ENCODE measurements at regions not wholly inside any gene's neighbourhood (a gene's known extent, or its start where the extent isn't known, plus 50 kb on each side); places are given as distances from the start of the nearest gene placed in this dataset.

GRCh38 chr1:22262583-22262982 lies 119.7 kb upstream of the WNT4 start:
- H3K4me3 ChIP-seq (ENCODE audit: low read depth, low read length): no peak overlapping the region
- TF ChIP-seq, protein P1, sequence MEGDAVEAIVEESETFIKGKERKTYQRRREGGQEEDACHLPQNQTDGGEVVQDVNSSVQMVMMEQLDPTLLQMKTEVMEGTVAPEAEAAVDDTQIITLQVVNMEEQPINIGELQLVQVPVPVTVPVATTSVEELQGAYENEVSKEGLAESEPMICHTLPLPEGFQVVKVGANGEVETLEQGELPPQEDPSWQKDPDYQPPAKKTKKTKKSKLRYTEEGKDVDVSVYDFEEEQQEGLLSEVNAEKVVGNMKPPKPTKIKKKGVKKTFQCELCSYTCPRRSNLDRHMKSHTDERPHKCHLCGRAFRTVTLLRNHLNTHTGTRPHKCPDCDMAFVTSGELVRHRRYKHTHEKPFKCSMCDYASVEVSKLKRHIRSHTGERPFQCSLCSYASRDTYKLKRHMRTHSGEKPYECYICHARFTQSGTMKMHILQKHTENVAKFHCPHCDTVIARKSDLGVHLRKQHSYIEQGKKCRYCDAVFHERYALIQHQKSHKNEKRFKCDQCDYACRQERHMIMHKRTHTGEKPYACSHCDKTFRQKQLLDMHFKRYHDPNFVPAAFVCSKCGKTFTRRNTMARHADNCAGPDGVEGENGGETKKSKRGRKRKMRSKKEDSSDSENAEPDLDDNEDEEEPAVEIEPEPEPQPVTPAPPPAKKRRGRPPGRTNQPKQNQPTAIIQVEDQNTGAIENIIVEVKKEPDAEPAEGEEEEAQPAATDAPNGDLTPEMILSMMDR (IDR thresholded peaks at IDR 0.05; ENCODE audit: low read depth, low read length): no peak
- H3K36me3 ChIP-seq: no peaks in the 10 kb centered on the region
- peak; percentile 87 for DNase-seq
- no peaks in the 10 kb centered on the region for H3K9me3 ChIP-seq
- peaks cover 14% of the 10 kb centered on the region for H3K4me1 ChIP-seq
- no peaks in the 10 kb centered on the region for H3K27me3 ChIP-seq

- H3K4me3 ChIP-seq (ENCODE audit: low read depth, low read length): no peak overlapping the region
- peaks cover 14% of the 10 kb centered on the region for H3K4me1 ChIP-seq
- no peaks in the 10 kb centered on the region for H3K9me3 ChIP-seq
- TF ChIP-seq, protein P1 (IDR thresholded peaks at IDR 0.05; ENCODE audit: low read depth, low read length): no peak
- no peaks in the 10 kb centered on the region for H3K27me3 ChIP-seq
- no peak for DNase-seq
- H3K36me3 ChIP-seq: no peaks in the 10 kb centered on the region
Observed at GRCh38 chr1:22263359-22263758, 120.5 kb upstream of the WNT4 start.

DNA sequence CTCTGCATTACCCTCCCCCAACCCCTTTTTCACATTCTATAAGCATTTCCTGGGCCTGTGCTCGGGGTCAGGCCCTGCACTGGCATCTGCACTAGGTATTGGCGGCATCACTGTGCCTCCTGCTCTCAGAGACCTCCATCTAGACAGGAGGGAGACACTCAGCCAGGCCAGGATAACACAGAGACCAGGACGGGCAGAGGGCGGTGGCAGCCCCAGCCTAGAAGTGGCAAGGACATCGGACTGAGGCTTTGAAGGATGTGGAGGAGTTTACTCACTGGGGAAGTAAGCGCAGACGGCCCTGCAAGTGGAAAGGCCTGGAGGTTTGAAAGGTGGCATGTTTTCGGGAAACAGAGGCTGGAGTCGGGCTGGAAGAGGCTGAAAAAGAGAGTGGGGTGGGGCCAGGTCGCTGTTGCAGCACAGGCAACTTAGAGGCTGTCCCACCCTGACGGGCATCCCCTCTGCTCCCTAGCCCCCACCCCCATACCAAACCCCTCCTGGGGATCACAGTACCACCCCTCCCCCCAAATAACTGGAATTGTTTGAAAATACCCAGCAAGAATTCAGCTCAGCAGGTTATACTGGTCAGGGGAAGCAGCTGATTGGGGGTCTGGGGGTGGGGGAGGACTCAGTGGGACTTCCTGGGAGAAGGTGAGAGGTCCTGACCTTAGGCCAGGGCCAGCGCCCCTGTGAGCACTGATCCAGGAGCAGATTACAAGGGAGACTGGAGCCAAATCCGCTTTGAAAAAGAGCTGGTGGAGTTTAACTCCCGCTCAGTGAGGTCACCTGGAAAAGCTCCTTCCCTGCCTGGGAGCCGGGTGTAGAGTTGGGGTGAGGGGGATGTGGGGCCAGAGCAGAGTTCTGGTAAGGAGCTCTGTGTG lies 121.8 kb upstream of the WNT4 start:
- H3K4me1 ChIP-seq: peaks cover 14% of the 10 kb centered on the region
- H3K36me3 ChIP-seq: no peaks in the 10 kb centered on the region
- H3K4me3 ChIP-seq (ENCODE audit: low read depth, low read length): no peak overlapping the region
- no peak for DNase-seq
- no peaks in the 10 kb centered on the region for H3K27me3 ChIP-seq
- H3K9me3 ChIP-seq: no peaks in the 10 kb centered on the region
- TF ChIP-seq, protein P1 (IDR thresholded peaks at IDR 0.05; ENCODE audit: low read depth, low read length): no peak

DNA sequence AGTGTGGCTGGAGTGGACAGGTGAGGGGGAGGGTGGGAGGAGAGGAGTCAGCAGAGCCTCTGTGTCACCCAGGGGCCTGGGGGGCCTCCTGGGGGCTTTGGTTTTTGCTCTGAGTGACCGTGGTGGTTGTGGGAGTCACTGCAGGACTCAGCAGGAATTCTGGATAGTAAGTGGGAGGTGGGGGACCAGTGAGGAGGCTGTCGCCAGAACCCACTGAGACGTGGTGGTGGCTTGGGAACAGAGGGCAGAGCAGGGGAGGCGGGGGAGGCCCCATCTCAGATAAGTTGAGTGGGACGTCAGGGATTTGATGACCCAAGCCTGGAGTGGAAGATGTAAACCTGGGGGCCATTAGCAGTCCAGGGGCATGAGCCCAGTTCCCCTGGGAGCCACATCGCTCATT lies 123.2 kb upstream of the WNT4 start:
- Histone ChIP-seq H3K9me3 (no peaks in the 10 kb centered on the region), H3K4me3 (ENCODE audit: low read depth, low read length) (no peak overlapping the region), H3K4me1 (peaks cover 14% of the 10 kb centered on the region), H3K36me3 (no peaks in the 10 kb centered on the region), H3K27me3 (no peaks in the 10 kb centered on the region)
- TF ChIP-seq, protein P1 (IDR thresholded peaks at IDR 0.05; ENCODE audit: low read depth, low read length): no peak
- DNase-seq: no peak

- Histone ChIP-seq H3K4me1 (peaks cover 7% of the 10 kb centered on the region), H3K27me3 (no peaks in the 10 kb centered on the region), H3K36me3 (no peaks in the 10 kb centered on the region), H3K9me3 (no peaks in the 10 kb centered on the region), H3K4me3 (ENCODE audit: low read depth, low read length) (no peak overlapping the region)
- TF ChIP-seq, protein P1 (IDR thresholded peaks at IDR 0.05; ENCODE audit: low read depth, low read length): no peak
- DNase-seq: no peak
Observed at GRCh38 chr1:22267413-22268175, 124.7 kb upstream of the WNT4 start.

Data from BE2C (cell line).